Adipocyte (in vitro differentiated cells): ENCODE measurements at regions not wholly inside any gene's neighbourhood (a gene's known extent, or its start where the extent isn't known, plus 50 kb on each side); places are given as distances from the start of the nearest gene placed in this dataset.

Experiments
- DNase-seq: peaks from one replicate; pipeline ENCODE4 v3.0.0-alpha.2; 2015; ENCODE audit warnings: low read depth
- H3K27me3 ChIP-seq: replicated peaks from 2 replicates; pipeline ENCODE4 v1.7.0; 2013; ENCODE audit warnings: mild to moderate bottlenecking, low read length, moderate library complexity; ENCODE audit not compliant: control insufficient read depth, insufficient read depth
- H3K36me3 ChIP-seq: 2 replicates; pipeline ENCODE4 v1.7.0; 2013; ENCODE audit warnings: low read length, mild to moderate bottlenecking, moderate library complexity; ENCODE audit not compliant: control insufficient read depth, insufficient read depth, severe bottlenecking
- H3K4me1 ChIP-seq: 2 replicates; pipeline ENCODE4 v1.7.0; 2013; ENCODE audit warnings: mild to moderate bottlenecking, low read length, moderate library complexity; ENCODE audit not compliant: control insufficient read depth, insufficient read depth
- H3K4me3 ChIP-seq: 2 replicates; pipeline ENCODE4 v1.7.0; 2013; ENCODE audit warnings: mild to moderate bottlenecking, low read length, moderate library complexity
- H3K9ac ChIP-seq: 2 replicates; pipeline ENCODE4 v1.7.0; 2013; ENCODE audit warnings: mild to moderate bottlenecking, low read length, moderate library complexity
- H3K9me3 ChIP-seq: 2 replicates; pipeline ENCODE4 v1.7.0; 2013; ENCODE audit warnings: mild to moderate bottlenecking, low read length, moderate library complexity; ENCODE audit not compliant: control insufficient read depth

GRCh38 chr1:208298593-208299269 lies 54.5 kb upstream of the PLXNA2 start:
- Histone ChIP-seq H3K9ac (no peak overlapping the region), H3K36me3 (no peaks in the 10 kb centered on the region), H3K4me3 (no peak overlapping the region), H3K9me3 (no peaks in the 10 kb centered on the region), H3K27me3 (peaks cover 36% of the 10 kb centered on the region), H3K4me1 (no peaks in the 10 kb centered on the region)
- DNase-seq, result no peak

- Histone ChIP-seq H3K4me3 (no peak overlapping the region), H3K27me3 (peaks cover 33% of the 10 kb centered on the region), H3K36me3 (no peaks in the 10 kb centered on the region), H3K4me1 (no peaks in the 10 kb centered on the region), H3K9me3 (no peaks in the 10 kb centered on the region), H3K9ac (no peak overlapping the region)
- no peak for DNase-seq
These were observed 56.0 kb upstream of the PLXNA2 start for GRCh38 chr1:208300084-208300770.

GRCh38 chr1:208302699-208303238 lies 58.6 kb upstream of the PLXNA2 start:
- no peaks in the 10 kb centered on the region for H3K9me3 ChIP-seq
- DNase-seq, result no peak

GRCh38 chr1:208303743-208304712 lies 59.8 kb upstream of the PLXNA2 start:
- no peaks in the 10 kb centered on the region for H3K36me3 ChIP-seq
- no peak overlapping the region for H3K4me3 ChIP-seq
- H3K4me1 ChIP-seq, result no peaks in the 10 kb centered on the region
- no peak for DNase-seq
- no peak overlapping the region for H3K9ac ChIP-seq
- H3K27me3 ChIP-seq, result peaks cover 21% of the 10 kb centered on the region
- no peaks in the 10 kb centered on the region for H3K9me3 ChIP-seq

More at GRCh38 chr1:208302699-208303238, 58.6 kb upstream of the PLXNA2 start:
- Histone ChIP-seq H3K36me3 (no peaks in the 10 kb centered on the region), H3K4me1 (no peaks in the 10 kb centered on the region), H3K9ac (no peak overlapping the region), H3K4me3 (no peak overlapping the region), H3K27me3 (peaks cover 16% of the 10 kb centered on the region)

GRCh38 chr1:208308221-208308620 lies 64.0 kb upstream of the PLXNA2 start:
- Histone ChIP-seq H3K36me3 (no peaks in the 10 kb centered on the region), H3K4me1 (no peaks in the 10 kb centered on the region), H3K9me3 (no peaks in the 10 kb centered on the region), H3K9ac (no peak overlapping the region), H3K4me3 (no peak overlapping the region), H3K27me3 (peaks cover 23% of the 10 kb centered on the region)
- DNase-seq, result no peak

GRCh38 chr1:208309771-208310170 lies 65.6 kb upstream of the PLXNA2 start:
- no peak overlapping the region for H3K9ac ChIP-seq
- no peak for DNase-seq
- H3K4me1 ChIP-seq, result no peaks in the 10 kb centered on the region
- H3K27me3 ChIP-seq, result peaks cover 19% of the 10 kb centered on the region
- no peaks in the 10 kb centered on the region for H3K9me3 ChIP-seq
- no peaks in the 10 kb centered on the region for H3K36me3 ChIP-seq
- H3K4me3 ChIP-seq, result no peak overlapping the region

GRCh38 chr1:208312706-208313105 lies 68.5 kb upstream of the PLXNA2 start:
- H3K4me1 ChIP-seq, result no peaks in the 10 kb centered on the region
- H3K9me3 ChIP-seq, result no peaks in the 10 kb centered on the region
- H3K9ac ChIP-seq, result no peak overlapping the region
- H3K27me3 ChIP-seq, result peaks cover 27% of the 10 kb centered on the region
- no peaks in the 10 kb centered on the region for H3K36me3 ChIP-seq
- DNase-seq, result no peak
- H3K4me3 ChIP-seq, result no peak overlapping the region

- H3K4me1 ChIP-seq, result no peaks in the 10 kb centered on the region
- no peaks in the 10 kb centered on the region for H3K36me3 ChIP-seq
- H3K4me3 ChIP-seq, result no peak overlapping the region
- peaks cover 23% of the 10 kb centered on the region for H3K27me3 ChIP-seq
- H3K9me3 ChIP-seq, result no peaks in the 10 kb centered on the region
- DNase-seq, result no peak
- no peak overlapping the region for H3K9ac ChIP-seq
These were observed 70.2 kb upstream of the PLXNA2 start for GRCh38 chr1:208314431-208314830.

- H3K27me3 ChIP-seq, result peaks cover 21% of the 10 kb centered on the region
- no peak for DNase-seq
- H3K9me3 ChIP-seq, result no peaks in the 10 kb centered on the region
- H3K9ac ChIP-seq, result no peak overlapping the region
- H3K36me3 ChIP-seq, result no peaks in the 10 kb centered on the region
- H3K4me1 ChIP-seq, result no peaks in the 10 kb centered on the region
- H3K4me3 ChIP-seq, result no peak overlapping the region
These were observed 74.1 kb upstream of the PLXNA2 start for GRCh38 chr1:208318150-208318734.

GRCh38 chr1:208324005-208324404 lies 79.8 kb upstream of the PLXNA2 start:
- H3K27me3 ChIP-seq, result peaks cover 14% of the 10 kb centered on the region
- DNase-seq, result no peak
- no peak overlapping the region for H3K4me3 ChIP-seq
- no peak overlapping the region for H3K9ac ChIP-seq
- no peaks in the 10 kb centered on the region for H3K9me3 ChIP-seq
- no peaks in the 10 kb centered on the region for H3K4me1 ChIP-seq
- H3K36me3 ChIP-seq, result no peaks in the 10 kb centered on the region
